ENCODE measurements at regions not wholly inside any gene's neighbourhood (a gene's known extent, or its start where the extent isn't known, plus 50 kb on each side); places are given as distances from the start of the nearest gene placed in this dataset.

GRCh38 chr22:46051646-46052045 is 74.7 kb upstream of the WNT7B start:
- H3K4me1 ChIP-seq: peaks cover 71 to 97% (median 84%) of the 10 kb centered on the region in 3 donors
- intact Hi-C loops (cut with DNase I): no loop called here

GRCh38 chr22:46052331-46052771 is 75.4 kb upstream of the WNT7B start:
- intact Hi-C loops (cut with DNase I): no loop called here
- peaks cover 72 to 97% (median 84%) of the 10 kb centered on the region in 3 donors for H3K4me1 ChIP-seq
- 33% methylated on average over 2 of the region's 6 CpGs; no CpG with 5 or more reads in 1 of the 2 donors for WGBS, 2 donors
- TF ChIP-seq POLR2A (IDR thresholded peaks at IDR 0.05) (no peak), CTCF (IDR thresholded peaks at IDR 0.05) (no peak)
- H3K9me3 ChIP-seq: no peaks in the 10 kb centered on the region
- peaks cover 0 to 5% (median 0%) of the 10 kb centered on the region in 3 donors for H3K36me3 ChIP-seq
- peak overlapping the region; percentile 48 to 84 (median 62) for H3K4me3 ChIP-seq
- peak overlapping the region; percentile 97 to 100 (median 99) for H3K27ac ChIP-seq
- H3K27me3 ChIP-seq: no peaks in the 10 kb centered on the region
- DNase-seq: no peak

More at GRCh38 chr22:46051646-46052045, 74.7 kb upstream of the WNT7B start:
- Histone ChIP-seq H3K27me3 (no peaks in the 10 kb centered on the region), H3K27ac (peak overlapping the region; percentile 97 to 100 (median 99)), H3K4me3 (no peak overlapping the region), H3K36me3 (peaks cover 0 to 5% (median 0%) of the 10 kb centered on the region in 3 donors), H3K9me3 (no peaks in the 10 kb centered on the region)
- 36 to 58% methylated on average over 5 to 8 of the region's 8 CpGs for WGBS, 2 donors
- no peak for DNase-seq
- TF ChIP-seq CTCF (IDR thresholded peaks at IDR 0.05) (no peak), POLR2A (IDR thresholded peaks at IDR 0.05) (no peak)

- Histone ChIP-seq H3K36me3 (peaks cover 0 to 5% (median 0%) of the 10 kb centered on the region in 3 donors), H3K9me3 (no peaks in the 10 kb centered on the region), H3K27ac (peak overlapping the region; percentile 97 to 100 (median 99)), H3K4me1 (peaks cover 72 to 97% (median 85%) of the 10 kb centered on the region in 3 donors), H3K27me3 (no peaks in the 10 kb centered on the region), H3K4me3 (peak overlapping the region; percentile 48 to 84 (median 62))
- WGBS, 2 donors: 1 to 3% methylated on average over 18 to 19 of the region's 26 CpGs
- peak in 1 of 4 donors; percentile 24 for TF ChIP-seq POLR2A (IDR thresholded peaks at IDR 0.05)
- TF ChIP-seq CTCF (IDR thresholded peaks at IDR 0.05): no peak
- DNase-seq: no peak
- intact Hi-C loops (cut with DNase I): no loop called here
Measured at GRCh38 chr22:46052801-46053562, 76.0 kb upstream of the WNT7B start.

GRCh38 chr22:46053563-46054090 is 76.7 kb upstream of the WNT7B start:
- no peak for DNase-seq
- peaks cover 0 to 5% (median 0%) of the 10 kb centered on the region in 3 donors for H3K36me3 ChIP-seq
- no peaks in the 10 kb centered on the region for H3K9me3 ChIP-seq
- no peaks in the 10 kb centered on the region for H3K27me3 ChIP-seq
- peak overlapping the region; percentile 97 to 100 (median 99) for H3K27ac ChIP-seq
- H3K4me3 ChIP-seq: peak overlapping the region; percentile 48 to 84 (median 62)
- WGBS, 2 donors: 0% methylated on average over 2 to 17 of the region's 37 CpGs
- no peak for TF ChIP-seq CTCF (IDR thresholded peaks at IDR 0.05)
- TF ChIP-seq POLR2A (IDR thresholded peaks at IDR 0.05): no peak
- H3K4me1 ChIP-seq: peaks cover 70 to 97% (median 82%) of the 10 kb centered on the region in 3 donors
- intact Hi-C loops (cut with DNase I): no loop called here
